Neuronal stem cell (in vitro differentiated cells): ENCODE measurements at regions not wholly inside any gene's neighbourhood (a gene's known extent, or its start where the extent isn't known, plus 50 kb on each side); places are given as distances from the start of the nearest gene placed in this dataset.

Experiments used
- DNase-seq: peaks from one replicate; pipeline ENCODE4 v3.0.0-alpha.2; 2013; ENCODE audit warnings: low spot score
- H2AFZ ChIP-seq: one replicate; pipeline ENCODE4 v1.6.1; 2013; ENCODE audit warnings: mild to moderate bottlenecking, low read length, inconsistent platforms
- H2AK5ac ChIP-seq: 2 replicates; pipeline ENCODE4 v1.6.1; 2013; ENCODE audit warnings: low read depth, mild to moderate bottlenecking, inconsistent platforms, low read length, moderate library complexity, mixed read lengths
- H2BK120ac ChIP-seq: 2 replicates; pipeline ENCODE4 v1.6.1; 2013; ENCODE audit warnings: low read depth, mild to moderate bottlenecking, inconsistent platforms, low read length, moderate library complexity, mixed read lengths
- H2BK12ac ChIP-seq: one replicate; pipeline ENCODE4 v1.6.1; 2013; ENCODE audit warnings: low read length, inconsistent platforms
- H2BK15ac ChIP-seq: 2 replicates; pipeline ENCODE4 v1.6.1; 2013; ENCODE audit warnings: mild to moderate bottlenecking, low read length, inconsistent platforms, mixed read lengths
- H2BK5ac ChIP-seq: one replicate; pipeline ENCODE4 v1.6.1; 2013; ENCODE audit warnings: inconsistent platforms, mild to moderate bottlenecking, low read length, moderate library complexity
- H3K14ac ChIP-seq: one replicate; pipeline ENCODE4 v1.6.1; 2013; ENCODE audit warnings: low read length, inconsistent platforms
- H3K18ac ChIP-seq: 2 replicates; pipeline ENCODE4 v1.6.1; 2013; ENCODE audit warnings: low read length, inconsistent platforms
- H3K23ac ChIP-seq: 2 replicates; pipeline ENCODE4 v1.6.1; 2013; ENCODE audit warnings: low read depth, mild to moderate bottlenecking, mixed read lengths, low read length, inconsistent platforms; ENCODE audit not compliant: poor library complexity
- H3K27ac ChIP-seq: replicated peaks from 3 replicates; pipeline ENCODE4 v1.5.1; 2013; ENCODE audit warnings: low read length, inconsistent platforms
- H3K27me3 ChIP-seq, 3 experiments: 2 replicates each; pipeline ENCODE4 v1.6.1; 2013; ENCODE audit warnings: low read length in 3 of 3, mild to moderate bottlenecking in 2 of 3, inconsistent platforms in 1 of 3, low read depth in 1 of 3, mixed read lengths in 1 of 3, moderate library complexity in 1 of 3; ENCODE audit not compliant: control insufficient read depth in 3 of 3, insufficient read depth in 3 of 3
- H3K36me3 ChIP-seq, 2 donors: replicated peaks in 1 of 2; 2 replicates each; pipeline ENCODE4 v1.6.1; 2013; ENCODE audit warnings: low read length in 2 of 2; ENCODE audit not compliant: control insufficient read depth in 2 of 2, insufficient read depth in 2 of 2
- H3K4ac ChIP-seq: 2 replicates; pipeline ENCODE4 v1.6.1; 2013; ENCODE audit warnings: inconsistent platforms, mild to moderate bottlenecking, low read length, moderate library complexity
- H3K4me1 ChIP-seq, 2 donors: 1 replicate in 1 of 2; 2 replicates in 1 of 2; pipeline ENCODE4 v1.6.1; 2013; ENCODE audit warnings: low read length in 2 of 2, low read depth in 1 of 2; ENCODE audit not compliant: control insufficient read depth in 2 of 2, insufficient read depth in 1 of 2
- H3K4me2 ChIP-seq: one replicate; pipeline ENCODE4 v1.6.1; 2013; ENCODE audit warnings: mild to moderate bottlenecking, low read length, inconsistent platforms; ENCODE audit not compliant: insufficient read depth, poor library complexity, severe bottlenecking
- H3K4me3 ChIP-seq, 2 donors: 2 replicates each; pipeline ENCODE4 v1.5.1; 2013; ENCODE audit warnings: low read length in 2 of 2, mild to moderate bottlenecking in 2 of 2, inconsistent platforms in 1 of 2, moderate library complexity in 1 of 2
- H3K79me1 ChIP-seq: one replicate; pipeline ENCODE4 v1.6.1; 2013; ENCODE audit warnings: low read depth, mild to moderate bottlenecking, inconsistent platforms, low read length, moderate library complexity
- H3K9ac ChIP-seq: one replicate; pipeline ENCODE4 v1.6.1; 2013; ENCODE audit warnings: mild to moderate bottlenecking, low read depth, low read length, inconsistent platforms; ENCODE audit not compliant: poor library complexity
- H3K9me3 ChIP-seq, 2 donors: replicated peaks in 1 of 2; 2 replicates each; pipeline versions ENCODE3 to v1.6.1; 2013; ENCODE audit warnings: low read length in 2 of 2, mild to moderate bottlenecking in 2 of 2, inconsistent platforms in 1 of 2, low read depth in 1 of 2, mixed read lengths in 1 of 2, moderate library complexity in 1 of 2; ENCODE audit not compliant: control insufficient read depth in 2 of 2, insufficient read depth in 1 of 2
- H4K8ac ChIP-seq: one replicate; pipeline ENCODE4 v1.6.1; 2013; ENCODE audit warnings: low read depth, mild to moderate bottlenecking, inconsistent platforms, low read length, moderate library complexity
- H4K91ac ChIP-seq: one replicate; pipeline ENCODE4 v1.6.1; 2013; ENCODE audit warnings: low read length, low read depth, mild to moderate bottlenecking, inconsistent platforms; ENCODE audit not compliant: poor library complexity
- WGBS, 2 donors: extraction: QIAGEN DNeasy Blood & Tissue Kit; methylation state at CpG; one replicate each; pipeline ENCODE4 v1.1.7; 2013; ENCODE audit warnings: missing lambda C conversion rate in 2 of 2, mixed read lengths in 1 of 2; ENCODE audit not compliant: insufficient read length in 2 of 2, insufficient replicate concordance in 1 of 2; ENCODE audit errors: extremely low coverage in 2 of 2; 5-methylcytosine and 5-hydroxymethylcytosine counted together

GRCh38 chr6:12221856-12222255 lies 68.3 kb upstream of the EDN1 start:
- H3K14ac ChIP-seq: no peak overlapping the region
- no peak overlapping the region for H3K18ac ChIP-seq

DNA sequence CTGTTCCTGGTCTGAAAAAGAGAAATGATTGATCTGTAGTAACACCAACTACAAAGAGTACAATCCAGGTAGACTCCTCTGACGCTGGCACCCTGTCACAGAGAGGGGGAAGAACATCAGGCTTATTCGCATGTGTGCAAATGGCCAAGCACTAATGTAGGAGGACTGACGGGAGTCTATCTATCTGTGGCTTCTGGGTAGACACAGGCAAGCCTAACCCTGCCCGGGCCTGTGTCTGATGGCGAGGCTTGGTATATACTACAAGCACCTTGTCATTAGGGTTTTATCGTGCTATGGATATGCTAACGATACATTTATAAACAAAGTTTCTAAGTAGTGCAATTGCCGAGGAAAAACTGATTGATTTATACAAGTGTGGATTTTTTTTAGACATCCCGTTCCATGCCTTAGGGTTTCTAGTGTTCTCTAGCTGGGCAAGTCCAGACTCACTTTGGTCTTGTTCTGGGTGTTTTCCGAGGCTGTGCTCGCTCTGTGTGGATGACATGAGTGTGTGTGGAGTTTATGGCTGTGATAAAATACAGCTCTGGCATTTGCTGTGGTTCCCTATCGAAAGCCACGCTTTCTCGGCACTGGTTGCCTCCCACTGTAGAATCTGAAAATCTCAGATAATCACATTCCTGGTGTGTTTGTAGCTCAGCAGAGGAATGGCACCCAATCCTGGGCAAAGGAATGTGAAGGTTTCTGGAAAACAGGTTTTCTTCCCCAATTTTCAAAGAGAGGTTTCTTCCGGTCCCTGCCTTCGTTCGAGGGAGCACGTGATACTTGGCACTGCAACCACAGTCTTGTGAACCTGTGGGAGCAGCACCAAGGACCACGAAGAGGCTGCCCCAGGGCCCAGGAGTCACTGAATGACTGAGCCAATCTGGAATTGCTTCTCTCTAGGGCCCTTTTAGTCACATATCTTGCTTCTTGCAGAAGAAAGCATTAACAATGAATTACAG lies 67.5 kb upstream of the EDN1 start:
- no peaks in the 10 kb centered on the region for H3K4me1 ChIP-seq
- H2AK5ac ChIP-seq: no peak overlapping the region
- H2BK12ac ChIP-seq: no peak overlapping the region
- H3K79me1 ChIP-seq: no peaks in the 10 kb centered on the region
- WGBS, 2 donors: no CpG with 5 or more reads among the region's 19 CpGs
- no peak overlapping the region for H2BK15ac ChIP-seq
- H3K9me3 ChIP-seq: no peaks in the 10 kb centered on the region
- H3K4me2 ChIP-seq: no peak overlapping the region
- no peak overlapping the region for H4K91ac ChIP-seq
- H3K4ac ChIP-seq: no peak overlapping the region
- no peak overlapping the region for H3K23ac ChIP-seq
- H3K27ac ChIP-seq: no peak overlapping the region
- DNase-seq: no peak
- H3K36me3 ChIP-seq: no peaks in the 10 kb centered on the region
- peak overlapping the region; percentile 3 for H3K18ac ChIP-seq
- no peak overlapping the region for H2BK5ac ChIP-seq
- H3K27me3 ChIP-seq: no peaks in the 10 kb centered on the region
- H4K8ac ChIP-seq: no peak overlapping the region
- no peak overlapping the region for H2BK120ac ChIP-seq
- H3K14ac ChIP-seq: no peak overlapping the region
- no peak overlapping the region for H3K4me3 ChIP-seq
- H2AFZ ChIP-seq: no peak overlapping the region
- no peak overlapping the region for H3K9ac ChIP-seq

More at GRCh38 chr6:12221856-12222255, 68.3 kb upstream of the EDN1 start:
- no peak overlapping the region for H3K9ac ChIP-seq
- H3K4ac ChIP-seq: no peak overlapping the region
- no peak overlapping the region for H2BK15ac ChIP-seq
- H3K36me3 ChIP-seq: no peaks in the 10 kb centered on the region
- no peak overlapping the region for H3K4me3 ChIP-seq
- no peak overlapping the region for H2AK5ac ChIP-seq
- H2BK5ac ChIP-seq: no peak overlapping the region
- no peaks in the 10 kb centered on the region for H3K79me1 ChIP-seq
- no peak for DNase-seq
- no peaks in the 10 kb centered on the region for H3K4me1 ChIP-seq
- no peak overlapping the region for H2BK120ac ChIP-seq
- H4K8ac ChIP-seq: no peak overlapping the region
- H3K27me3 ChIP-seq: no peaks in the 10 kb centered on the region
- no peak overlapping the region for H2BK12ac ChIP-seq
- H3K23ac ChIP-seq: no peak overlapping the region
- no CpG with 5 or more reads among the region's 4 CpGs for WGBS, 2 donors
- H4K91ac ChIP-seq: no peak overlapping the region
- H3K27ac ChIP-seq: no peak overlapping the region
- H3K9me3 ChIP-seq: no peaks in the 10 kb centered on the region
- H2AFZ ChIP-seq: no peak overlapping the region
- H3K4me2 ChIP-seq: no peak overlapping the region

GRCh38 chr6:12223383-12223782 lies 66.8 kb upstream of the EDN1 start:
- Histone ChIP-seq H3K14ac (no peak overlapping the region), H2BK5ac (no peak overlapping the region), H2AFZ (no peak overlapping the region), H3K23ac (no peak overlapping the region), H2BK120ac (no peak overlapping the region), H2AK5ac (no peak overlapping the region), H3K79me1 (no peaks in the 10 kb centered on the region), H2BK12ac (no peak overlapping the region), H3K27ac (no peak overlapping the region), H3K4me3 (no peak overlapping the region), H3K9ac (no peak overlapping the region), H3K36me3 (no peaks in the 10 kb centered on the region), H3K18ac (no peak overlapping the region), H3K9me3 (no peaks in the 10 kb centered on the region), H3K4ac (no peak overlapping the region), H3K4me1 (no peaks in the 10 kb centered on the region), H3K27me3 (no peaks in the 10 kb centered on the region), H4K91ac (no peak overlapping the region), H4K8ac (no peak overlapping the region), H3K4me2 (no peak overlapping the region), H2BK15ac (no peak overlapping the region)
- no CpG with 5 or more reads among the region's 5 CpGs for WGBS, 2 donors
- no peak for DNase-seq

GRCh38 chr6:12224251-12224650 lies 65.9 kb upstream of the EDN1 start:
- no peak overlapping the region for H3K4me3 ChIP-seq
- no peaks in the 10 kb centered on the region for H3K9me3 ChIP-seq
- no peaks in the 10 kb centered on the region for H3K36me3 ChIP-seq
- H2BK15ac ChIP-seq: no peak overlapping the region
- H2BK12ac ChIP-seq: no peak overlapping the region
- H3K4me1 ChIP-seq: no peaks in the 10 kb centered on the region
- H4K8ac ChIP-seq: no peak overlapping the region
- no peak overlapping the region for H2BK5ac ChIP-seq
- no peak overlapping the region for H3K9ac ChIP-seq
- H3K23ac ChIP-seq: no peak overlapping the region
- H2AK5ac ChIP-seq: no peak overlapping the region
- no peak for DNase-seq
- no peak overlapping the region for H2BK120ac ChIP-seq
- H3K4ac ChIP-seq: no peak overlapping the region
- WGBS, 2 donors: no CpG with 5 or more reads among the region's 2 CpGs
- H3K4me2 ChIP-seq: no peak overlapping the region
- no peak overlapping the region for H3K14ac ChIP-seq
- no peak overlapping the region for H2AFZ ChIP-seq
- no peaks in the 10 kb centered on the region for H3K79me1 ChIP-seq
- H4K91ac ChIP-seq: no peak overlapping the region
- H3K18ac ChIP-seq: no peak overlapping the region
- H3K27ac ChIP-seq: no peak overlapping the region
- H3K27me3 ChIP-seq: no peaks in the 10 kb centered on the region
